Right lobe of liver (tissue), 6 donors: ENCODE measurements at regions not wholly inside any gene's neighbourhood (a gene's known extent, or its start where the extent isn't known, plus 50 kb on each side); places are given as distances from the start of the nearest gene placed in this dataset.

Experiments used
- ATAC-seq, 4 donors: fragments of 200-7000 bp; cut with Tn5 transposase; one replicate each; pipeline ENCODE4 v1.9.1; 2020; ENCODE audit warnings: mild to moderate bottlenecking in 4 of 4, moderate library complexity in 4 of 4
- DNase-seq, 3 donors: peaks; one replicate each; pipeline ENCODE4 v3.0.0-alpha.2; 2020
- H3K27ac ChIP-seq, 3 donors: fragments of 200-600 bp; one replicate each; pipeline ENCODE4 v1.8.0; 2022
- H3K27me3 ChIP-seq, 2 donors: fragments of 200-600 bp; one replicate each; pipeline ENCODE4 v1.8.0; 2022
- H3K36me3 ChIP-seq, 4 donors: fragments of 200-600 bp; sonication (generic) in 1 of 4; one replicate each; pipeline versions ENCODE4 v1.5.1 to v1.8.0; 2017 to 2022; ENCODE audit warnings: control low read depth in 1 of 4
- H3K4me1 ChIP-seq, 4 donors: fragments of 200-600 bp; sonication (generic) in 1 of 4; one replicate each; pipeline versions ENCODE4 v1.5.1 to v1.8.0; 2017 to 2022; ENCODE audit warnings: control low read depth in 1 of 4
- H3K4me3 ChIP-seq, 3 donors: fragments of 200-600 bp; one replicate each; pipeline ENCODE4 v1.8.0; 2022
- H3K9me3 ChIP-seq, 4 donors: fragments of 200-600 bp; sonication (generic) in 1 of 4; one replicate each; pipeline versions ENCODE4 v1.5.1 to v1.8.0; 2017 to 2022; ENCODE audit warnings: control low read depth in 1 of 4
- CTCF ChIP-seq, 4 donors: fragments of 200-600 bp in 3 of 4; fragments of 450-650 bp in 1 of 4; IDR thresholded peaks; one replicate each; pipeline versions ENCODE4 v1.5.1 to v1.8.0; 2016 to 2022; ENCODE audit warnings: antibody characterized with exemption in 4 of 4, mild to moderate bottlenecking in 2 of 4
- POLR2A ChIP-seq: fragments of 450-650 bp; IDR thresholded peaks from one replicate; pipeline ENCODE4 v1.6.1; 2017; ENCODE audit warnings: antibody characterized with exemption, mild to moderate bottlenecking
- WGBS: methylation state at CpG from one replicate; pipeline ENCODE4 v1.1.6; 2018; ENCODE audit warnings: low coverage, low lambda C conversion rate; ENCODE audit not compliant: insufficient coverage; ENCODE audit errors: missing lambda C conversion rate; 5-methylcytosine and 5-hydroxymethylcytosine counted together
- intact Hi-C, 2 donors: fragments of 100-400 bp; cut with DNase I; formaldehyde crosslinking; loops; one replicate each; pipeline versions ENCODE4 v1.11.2 to v1.14.1; 2022
- donor health status: DM: no; HTN: yes; CAD: no.
- donor health status: DM: no; HTN: no; CAD: no.
- donor health status: DM: no; HTN: no; CAD: no.
- donor health status: DM: no; HTN: yes; CAD: no.
- donor health status: DM: no; HTN: yes; CAD: no.

DNA sequence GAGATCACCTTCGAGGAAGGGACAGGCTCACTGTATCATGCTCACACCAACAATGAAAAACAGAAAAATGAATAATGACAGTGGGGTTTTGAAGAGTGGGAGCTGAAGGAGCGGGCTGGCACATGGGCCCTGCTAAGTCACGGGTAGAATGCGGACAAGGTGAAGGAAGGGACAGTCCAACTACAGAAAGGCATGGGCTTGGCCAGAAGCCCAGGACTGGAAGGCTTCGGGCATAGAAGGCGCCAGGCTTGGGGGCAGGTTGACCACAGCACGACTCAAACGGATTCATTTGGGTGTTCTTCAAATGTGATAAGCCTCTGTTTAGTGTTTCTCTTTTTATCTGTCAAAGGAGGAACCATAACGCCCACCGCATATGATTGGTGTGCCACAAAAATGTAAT, 509.5 kb downstream of the CCSER2 start:
- TF ChIP-seq POLR2A, result no peak
- TF ChIP-seq CTCF (IDR thresholded peaks at IDR 0.05), result no peak
- H3K36me3 ChIP-seq, result no peaks in the 10 kb centered on the region
- H3K9me3 ChIP-seq, result no peaks in the 10 kb centered on the region
- 68% methylated on average over 10 of the region's 10 CpGs for WGBS
- H3K27ac ChIP-seq, result no peak overlapping the region
- DNase-seq (no peak), ATAC-seq (no peak)
- no peak overlapping the region for H3K4me3 ChIP-seq
- no peaks in the 10 kb centered on the region for H3K27me3 ChIP-seq
- peaks cover 0 to 6% (median 3%) of the 10 kb centered on the region in 4 donors for H3K4me1 ChIP-seq
- intact Hi-C loops, result no loop called here

- ATAC-seq, result no peak
- Histone ChIP-seq H3K4me3 (no peak overlapping the region), H3K27ac (no peak overlapping the region), H3K9me3 (no peaks in the 10 kb centered on the region), H3K27me3 (no peaks in the 10 kb centered on the region), H3K4me1 (peaks cover 0 to 9% (median 6%) of the 10 kb centered on the region in 4 donors), H3K36me3 (no peaks in the 10 kb centered on the region)
- DNase-seq, result no peak
- 66% methylated on average over 6 of the region's 6 CpGs for WGBS
- intact Hi-C loops, result no loop called here
- no peak for TF ChIP-seq CTCF (IDR thresholded peaks at IDR 0.05)
- no peak for TF ChIP-seq POLR2A
Observed at GRCh38 chr10:84838851-84839250, 510.5 kb downstream of the CCSER2 start.

DNA sequence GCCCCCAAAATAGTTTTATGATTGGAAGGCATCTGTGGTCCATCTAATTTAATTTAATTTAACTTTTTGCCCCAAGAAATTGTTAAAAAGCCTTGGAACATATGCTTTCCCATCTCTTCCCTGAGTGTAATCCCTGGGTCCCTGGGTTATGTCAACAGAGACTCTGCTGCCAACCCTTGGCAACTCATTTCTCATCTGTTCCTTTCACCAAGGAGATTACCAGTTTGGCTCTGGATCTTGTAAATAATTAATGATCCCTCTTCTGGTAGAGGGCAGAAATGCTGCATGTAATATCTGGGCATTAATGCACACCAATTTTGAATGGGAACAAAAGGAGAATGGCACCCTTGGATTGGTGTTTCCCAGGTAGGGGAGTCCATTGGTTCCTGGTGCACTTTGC, 514.2 kb downstream of the CCSER2 start:
- Histone ChIP-seq H3K27ac (no peak overlapping the region), H3K4me3 (no peak overlapping the region), H3K36me3 (no peaks in the 10 kb centered on the region), H3K4me1 (peaks cover 0 to 15% (median 6%) of the 10 kb centered on the region in 4 donors), H3K9me3 (no peaks in the 10 kb centered on the region), H3K27me3 (no peaks in the 10 kb centered on the region)
- DNase-seq (peak in 2 of 3 donors; percentile 24 to 72), ATAC-seq (peak; percentile 88 to 97 (median 90))
- peak in 3 of 4 donors; percentile 17 to 30 (median 26) for TF ChIP-seq CTCF (IDR thresholded peaks at IDR 0.05)
- TF ChIP-seq POLR2A, result no peak
- intact Hi-C loops, result no loop called here

GRCh38 chr10:84844461-84844860, 516.1 kb downstream of the CCSER2 start:
- no peak overlapping the region for H3K27ac ChIP-seq
- H3K36me3 ChIP-seq, result no peaks in the 10 kb centered on the region
- 17% methylated on average over 2 of the region's 2 CpGs for WGBS
- H3K4me3 ChIP-seq, result no peak overlapping the region
- peaks cover 0 to 15% (median 6%) of the 10 kb centered on the region in 4 donors for H3K4me1 ChIP-seq
- H3K27me3 ChIP-seq, result no peaks in the 10 kb centered on the region
- ATAC-seq (peak in 1 of 4 donors; percentile 26), DNase-seq (no peak)
- TF ChIP-seq POLR2A (no peak), CTCF (IDR thresholded peaks at IDR 0.05) (no peak)
- intact Hi-C loops, result no loop called here
- H3K9me3 ChIP-seq, result no peaks in the 10 kb centered on the region
